ENCODE measurements at regions not wholly inside any gene's neighbourhood (a gene's known extent, or its start where the extent isn't known, plus 50 kb on each side); places are given as distances from the start of the nearest gene placed in this dataset.

DNA sequence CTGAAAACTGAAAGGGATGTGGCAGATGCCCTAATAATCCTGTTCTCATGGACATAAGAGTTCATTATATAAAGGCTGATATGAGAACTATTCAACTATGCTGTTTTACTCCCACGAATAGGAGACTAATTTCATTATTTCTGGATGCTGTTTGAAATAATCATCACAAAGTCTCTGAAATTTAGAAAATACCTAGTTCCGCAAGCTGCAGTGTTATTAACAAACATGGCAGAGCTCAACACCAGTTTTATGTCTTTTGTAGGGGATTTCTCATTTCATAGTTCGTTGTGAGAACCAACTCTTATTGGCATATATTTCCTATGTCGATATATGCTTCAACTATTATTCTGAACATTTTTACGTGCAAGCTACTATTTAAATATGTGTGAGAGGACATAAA, 200.3 kb upstream of the SLC8A1 start:
- Histone ChIP-seq H3K36me3 (no peaks in the 10 kb centered on the region), H3K27ac (no peak overlapping the region), H3K4me1 (ENCODE audit: control insufficient read depth in 1 of 2, insufficient read depth in 1 of 2, low read depth in 1 of 2, low read length in 1 of 2) (no peaks in the 10 kb centered on the region), H3K4me3 (ENCODE audit: low read depth in 1 of 2, low read length in 1 of 2) (no peak overlapping the region), H3K9me3 (no peaks in the 10 kb centered on the region), H3K27me3 (no peaks in the 10 kb centered on the region)
- TF ChIP-seq, protein P1, sequence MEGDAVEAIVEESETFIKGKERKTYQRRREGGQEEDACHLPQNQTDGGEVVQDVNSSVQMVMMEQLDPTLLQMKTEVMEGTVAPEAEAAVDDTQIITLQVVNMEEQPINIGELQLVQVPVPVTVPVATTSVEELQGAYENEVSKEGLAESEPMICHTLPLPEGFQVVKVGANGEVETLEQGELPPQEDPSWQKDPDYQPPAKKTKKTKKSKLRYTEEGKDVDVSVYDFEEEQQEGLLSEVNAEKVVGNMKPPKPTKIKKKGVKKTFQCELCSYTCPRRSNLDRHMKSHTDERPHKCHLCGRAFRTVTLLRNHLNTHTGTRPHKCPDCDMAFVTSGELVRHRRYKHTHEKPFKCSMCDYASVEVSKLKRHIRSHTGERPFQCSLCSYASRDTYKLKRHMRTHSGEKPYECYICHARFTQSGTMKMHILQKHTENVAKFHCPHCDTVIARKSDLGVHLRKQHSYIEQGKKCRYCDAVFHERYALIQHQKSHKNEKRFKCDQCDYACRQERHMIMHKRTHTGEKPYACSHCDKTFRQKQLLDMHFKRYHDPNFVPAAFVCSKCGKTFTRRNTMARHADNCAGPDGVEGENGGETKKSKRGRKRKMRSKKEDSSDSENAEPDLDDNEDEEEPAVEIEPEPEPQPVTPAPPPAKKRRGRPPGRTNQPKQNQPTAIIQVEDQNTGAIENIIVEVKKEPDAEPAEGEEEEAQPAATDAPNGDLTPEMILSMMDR (IDR thresholded peaks at IDR 0.05) = no peak

- Histone ChIP-seq H3K4me1 (ENCODE audit: control insufficient read depth in 1 of 2, insufficient read depth in 1 of 2, low read depth in 1 of 2, low read length in 1 of 2) (no peaks in the 10 kb centered on the region), H3K9me3 (no peaks in the 10 kb centered on the region), H3K27me3 (no peaks in the 10 kb centered on the region), H3K36me3 (no peaks in the 10 kb centered on the region), H3K4me3 (ENCODE audit: low read depth in 1 of 2, low read length in 1 of 2) (no peak overlapping the region), H3K27ac (no peak overlapping the region)
- TF ChIP-seq, protein P1 (IDR thresholded peaks at IDR 0.05) = no peak
Observed at GRCh38 chr2:40653829-40654228, 201.9 kb upstream of the SLC8A1 start.

DNA sequence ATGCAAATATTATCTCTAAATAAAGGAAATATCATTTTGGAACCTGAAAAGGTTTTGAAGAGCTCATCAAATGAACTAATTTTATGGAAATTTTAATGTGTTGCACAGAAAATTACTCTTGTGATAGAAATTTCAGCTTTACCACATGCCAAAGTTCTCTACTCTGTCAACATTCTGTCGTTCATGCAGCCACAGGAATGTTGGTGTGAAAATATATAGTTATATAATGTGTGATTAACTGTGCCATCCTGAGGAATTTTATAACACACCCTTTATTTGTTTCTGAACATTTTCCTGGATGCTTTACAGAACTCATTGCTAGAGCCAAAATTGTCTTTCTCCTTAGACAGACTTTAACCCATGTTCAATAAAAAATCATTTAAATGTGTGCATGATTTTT, 202.5 kb upstream of the SLC8A1 start:
- Histone ChIP-seq H3K27me3 (no peaks in the 10 kb centered on the region), H3K4me3 (ENCODE audit: low read depth in 1 of 2, low read length in 1 of 2) (no peak overlapping the region), H3K9me3 (no peaks in the 10 kb centered on the region), H3K4me1 (ENCODE audit: control insufficient read depth in 1 of 2, insufficient read depth in 1 of 2, low read depth in 1 of 2, low read length in 1 of 2) (no peaks in the 10 kb centered on the region), H3K36me3 (no peaks in the 10 kb centered on the region), H3K27ac (no peak overlapping the region)
- TF ChIP-seq, protein P1 (IDR thresholded peaks at IDR 0.05) = no peak

DNA sequence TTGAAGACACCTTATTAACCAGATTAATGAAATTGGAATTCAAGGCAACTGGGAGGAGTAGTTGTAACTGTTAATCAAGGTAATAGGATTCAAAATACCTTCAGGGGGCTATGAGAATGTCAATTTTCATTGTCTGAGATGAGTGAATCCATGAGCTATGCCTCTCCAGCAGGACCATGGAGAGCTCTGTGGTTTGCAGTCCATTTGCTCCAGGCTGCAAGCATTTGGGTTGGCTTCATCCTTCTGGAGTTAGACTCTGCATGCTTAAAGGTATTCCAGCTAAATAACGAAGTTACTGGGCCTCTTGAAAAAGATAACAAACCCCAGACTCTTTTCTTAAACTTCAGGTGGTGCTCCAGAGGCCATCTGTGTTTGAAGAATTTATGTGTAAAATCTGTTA, 207.1 kb upstream of the SLC8A1 start:
- Histone ChIP-seq H3K27me3 (no peaks in the 10 kb centered on the region), H3K36me3 (no peaks in the 10 kb centered on the region), H3K4me1 (ENCODE audit: control insufficient read depth in 1 of 2, insufficient read depth in 1 of 2, low read depth in 1 of 2, low read length in 1 of 2) (no peaks in the 10 kb centered on the region), H3K27ac (no peak overlapping the region), H3K9me3 (no peaks in the 10 kb centered on the region), H3K4me3 (ENCODE audit: low read depth in 1 of 2, low read length in 1 of 2) (no peak overlapping the region)
- TF ChIP-seq, protein P1 (IDR thresholded peaks at IDR 0.05) = no peak

- Histone ChIP-seq H3K9me3 (no peaks in the 10 kb centered on the region), H3K27me3 (no peaks in the 10 kb centered on the region), H3K36me3 (no peaks in the 10 kb centered on the region), H3K4me3 (ENCODE audit: low read depth in 1 of 2, low read length in 1 of 2) (no peak overlapping the region), H3K27ac (no peak overlapping the region), H3K4me1 (ENCODE audit: control insufficient read depth in 1 of 2, insufficient read depth in 1 of 2, low read depth in 1 of 2, low read length in 1 of 2) (peaks cover 8 to 11% of the 10 kb centered on the region in 2 experiments)
- TF ChIP-seq, protein P1 (IDR thresholded peaks at IDR 0.05) = no peak
Observed at GRCh38 chr2:40665493-40666232, 213.8 kb upstream of the SLC8A1 start.
